GM18868 (cell line): ENCODE measurements at regions not wholly inside any gene's neighbourhood (a gene's known extent, or its start where the extent isn't known, plus 50 kb on each side); places are given as distances from the start of the nearest gene placed in this dataset.
"Not testable (repeated sequence)": the region's sequence is repeated elsewhere in the genome, so short reads cannot be mapped to it uniquely, and the experiment has no call there.

Experiments
- ATAC-seq: cut with Tn5 transposase; IDR thresholded peaks from one replicate; pipeline ENCODE4 v1.9.1; 2021; ENCODE audit warnings: mild to moderate bottlenecking, moderate library complexity; ENCODE audit not compliant: unreplicated experiment

GRCh38 chr2:60259781-60260180 lies 293.7 kb downstream of the BCL11A start:
- no peak for ATAC-seq

GRCh38 chr2:60252581-60253150 lies 300.8 kb downstream of the BCL11A start:
- no peak for ATAC-seq

DNA sequence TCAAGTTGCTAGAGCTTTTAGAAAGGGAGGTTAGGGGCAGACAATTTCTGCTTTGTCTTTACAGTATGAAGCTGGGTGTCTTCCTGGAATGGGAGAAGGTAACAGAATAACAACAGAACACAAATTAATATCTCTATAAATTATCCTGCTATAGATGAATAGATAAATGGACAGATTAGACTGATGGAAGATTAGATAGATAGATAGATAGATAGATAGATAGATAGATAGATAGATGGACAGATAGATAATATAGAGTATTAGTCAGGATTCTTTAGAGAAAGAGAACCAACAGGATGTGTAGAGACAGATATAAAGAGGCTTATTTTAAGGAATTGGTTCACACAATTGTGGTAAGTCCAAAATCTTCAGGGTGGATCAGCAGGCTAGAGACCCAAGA lies 302.2 kb downstream of the BCL11A start:
- ATAC-seq = no peak

DNA sequence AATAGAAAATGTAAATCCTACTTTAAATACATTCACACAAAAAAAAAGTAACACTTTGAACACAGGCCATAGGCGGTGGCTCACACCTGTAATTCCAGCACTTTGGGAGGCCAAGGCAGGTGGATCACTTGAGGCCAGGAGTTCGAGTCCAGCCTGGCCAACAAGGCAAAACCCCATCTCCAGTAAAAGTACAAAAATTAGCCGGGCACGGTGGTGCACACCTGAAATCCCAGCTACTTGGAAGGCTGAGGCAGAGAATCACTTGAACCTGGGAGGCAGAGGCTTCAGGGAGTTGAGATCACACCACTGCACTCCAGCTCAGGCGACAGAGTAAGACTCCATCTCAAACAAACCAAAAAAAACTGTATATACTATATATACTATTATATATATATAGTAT lies 303.6 kb downstream of the BCL11A start:
- ATAC-seq = no peak

- no peak for ATAC-seq
Measured at GRCh38 chr2:60247471-60247870, 306.0 kb downstream of the BCL11A start.

GRCh38 chr2:60246583-60246982 lies 306.9 kb downstream of the BCL11A start:
- ATAC-seq = no peak

GRCh38 chr2:60234274-60234986 lies 319.0 kb downstream of the BCL11A start:
- no peak for ATAC-seq

- no peak for ATAC-seq
Measured at GRCh38 chr2:60230596-60230995, 322.9 kb downstream of the BCL11A start.

- ATAC-seq = no peak
Measured at GRCh38 chr2:60230037-60230436, 323.4 kb downstream of the BCL11A start.

GRCh38 chr2:60226943-60227342 lies 326.5 kb downstream of the BCL11A start:
- no peak for ATAC-seq

GRCh38 chr2:60226191-60226590 lies 327.3 kb downstream of the BCL11A start:
- no peak for ATAC-seq

DNA sequence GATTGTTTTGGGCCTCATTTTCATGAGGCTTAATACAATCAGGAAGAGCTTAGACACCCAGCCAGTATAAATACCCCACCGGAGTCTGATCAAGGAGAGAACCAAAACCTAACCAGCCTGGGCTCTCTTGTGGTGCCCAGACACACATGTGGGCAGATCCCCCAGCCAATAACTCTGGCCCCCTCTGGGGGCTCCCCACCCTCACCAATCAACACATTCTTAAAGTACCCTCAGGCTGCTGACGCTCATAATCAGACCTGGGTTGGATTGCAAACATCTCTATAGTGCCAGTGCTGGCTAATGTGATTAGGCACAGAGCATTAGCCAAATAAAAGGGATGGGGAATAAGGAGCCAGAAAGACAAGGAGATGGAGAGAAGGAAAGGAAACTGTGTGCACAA lies 329.6 kb downstream of the BCL11A start:
- no peak for ATAC-seq

- ATAC-seq = no peak
Measured at GRCh38 chr2:60221098-60221497, 332.4 kb downstream of the BCL11A start.

- no peak for ATAC-seq
Measured at GRCh38 chr2:60219536-60219935, 333.9 kb downstream of the BCL11A start.

DNA sequence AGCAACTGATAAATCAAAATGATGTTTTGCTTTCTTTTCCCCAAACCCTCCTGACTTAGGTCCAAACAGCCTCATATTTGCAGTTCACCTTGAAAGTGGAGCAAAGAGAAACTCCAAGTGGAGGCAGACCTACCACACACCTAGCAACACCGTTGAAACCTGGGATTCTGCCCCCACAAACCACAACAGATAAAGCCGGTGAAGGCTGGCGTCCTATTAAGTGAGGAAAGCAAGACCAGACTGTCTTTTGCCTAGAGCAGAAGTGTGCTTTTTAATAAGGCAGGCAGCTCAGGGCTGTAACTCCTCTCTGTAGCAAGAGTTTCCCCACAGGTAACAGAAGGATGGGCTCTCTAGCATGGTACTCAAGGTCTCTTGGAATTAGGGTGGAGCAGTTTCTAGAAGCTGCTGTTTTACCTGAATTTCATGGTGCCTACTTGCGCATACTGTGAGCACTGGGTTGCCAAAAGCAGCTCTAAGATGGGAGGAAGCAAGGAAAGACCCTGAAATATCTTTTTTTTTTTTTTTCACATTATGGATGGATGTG lies 336.9 kb downstream of the BCL11A start:
- no peak for ATAC-seq

DNA sequence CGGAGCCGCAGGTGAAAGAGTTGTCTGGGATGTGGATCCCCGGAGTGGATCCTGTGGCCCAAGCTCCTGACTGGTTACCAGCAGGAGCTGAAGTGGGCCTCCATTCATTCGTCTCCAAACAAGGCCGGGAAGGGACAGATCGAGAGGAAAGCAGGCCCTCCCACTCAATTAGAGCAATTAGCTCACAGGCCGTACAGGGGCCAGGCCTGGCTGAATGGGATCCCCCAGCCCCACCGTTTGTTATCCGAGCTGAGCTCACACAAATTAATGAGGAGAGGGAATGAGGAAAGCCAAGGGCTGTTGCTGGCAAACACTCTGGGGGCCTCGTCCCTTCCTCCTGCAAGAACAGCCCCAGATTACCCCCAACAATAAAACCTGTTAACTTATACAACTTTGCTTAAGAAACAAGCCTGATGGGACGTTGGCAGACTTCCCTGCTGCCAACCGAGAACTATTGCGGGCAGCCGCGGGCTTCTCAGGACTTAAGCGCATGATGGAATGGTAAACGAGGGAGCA lies 338.0 kb downstream of the BCL11A start:
- no peak for ATAC-seq

- no peak for ATAC-seq
Measured at GRCh38 chr2:60214626-60214875, 338.9 kb downstream of the BCL11A start.

- ATAC-seq = no peak
Measured at GRCh38 chr2:60213865-60214625, 339.4 kb downstream of the BCL11A start.

- ATAC-seq = no peak
Measured at GRCh38 chr2:60212181-60212945, 341.1 kb downstream of the BCL11A start.

- ATAC-seq = not testable (repeated sequence)
Measured at GRCh38 chr2:60189006-60189405, 364.4 kb downstream of the BCL11A start.

- ATAC-seq = no peak
Measured at GRCh38 chr2:60175290-60175689, 378.2 kb downstream of the BCL11A start.
